ENCODE measurements at regions not wholly inside any gene's neighbourhood (a gene's known extent, or its start where the extent isn't known, plus 50 kb on each side); places are given as distances from the start of the nearest gene placed in this dataset.
A peak's percentile ranks its signal among the peaks of the same experiment; 100 is the strongest.
"Not testable (repeated sequence)": the region's sequence is repeated elsewhere in the genome, so short reads cannot be mapped to it uniquely, and the experiment has no call there.

- no peak for DNase-seq (ENCODE audit: low read depth)
Measured at GRCh38 chr14:85315290-85315689, 214.7 kb upstream of the FLRT2 start.

GRCh38 chr14:85315733-85316290 is 214.1 kb upstream of the FLRT2 start:
- no peak for DNase-seq (ENCODE audit: low read depth)

DNA sequence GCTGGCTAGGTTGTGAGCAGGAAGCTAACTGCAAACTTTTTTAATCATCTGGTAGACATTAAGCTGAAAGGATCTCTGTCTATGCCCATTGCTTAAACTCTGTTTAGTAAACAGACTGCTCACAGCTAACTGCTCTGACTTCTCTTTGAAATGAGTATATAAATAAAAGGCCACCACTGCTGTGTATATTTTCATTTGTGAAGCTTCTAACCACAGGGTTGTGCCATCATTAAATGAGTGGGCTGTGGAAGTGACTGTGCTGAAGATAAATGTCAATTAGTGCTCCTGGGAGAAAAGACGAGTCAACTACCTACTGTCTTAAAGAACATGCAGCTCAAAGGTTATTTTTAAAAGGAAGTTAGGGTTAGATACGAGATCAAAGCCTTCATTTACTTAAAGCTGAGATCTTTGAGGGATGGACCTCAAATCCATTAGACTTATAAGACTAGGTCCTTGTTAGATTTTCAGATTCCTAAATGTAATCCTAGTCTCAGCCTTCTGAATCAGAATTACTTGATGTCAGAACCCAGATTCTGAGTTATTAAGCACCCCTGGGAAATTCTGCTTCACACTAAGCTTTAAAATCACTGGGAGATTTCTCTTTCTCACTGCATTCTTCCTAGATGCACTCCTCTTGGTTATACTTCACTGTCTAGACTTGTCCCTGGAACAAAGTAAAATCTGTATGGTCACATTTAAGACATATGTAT is 213.1 kb upstream of the FLRT2 start:
- DNase-seq (ENCODE audit: low read depth), result no peak

DNA sequence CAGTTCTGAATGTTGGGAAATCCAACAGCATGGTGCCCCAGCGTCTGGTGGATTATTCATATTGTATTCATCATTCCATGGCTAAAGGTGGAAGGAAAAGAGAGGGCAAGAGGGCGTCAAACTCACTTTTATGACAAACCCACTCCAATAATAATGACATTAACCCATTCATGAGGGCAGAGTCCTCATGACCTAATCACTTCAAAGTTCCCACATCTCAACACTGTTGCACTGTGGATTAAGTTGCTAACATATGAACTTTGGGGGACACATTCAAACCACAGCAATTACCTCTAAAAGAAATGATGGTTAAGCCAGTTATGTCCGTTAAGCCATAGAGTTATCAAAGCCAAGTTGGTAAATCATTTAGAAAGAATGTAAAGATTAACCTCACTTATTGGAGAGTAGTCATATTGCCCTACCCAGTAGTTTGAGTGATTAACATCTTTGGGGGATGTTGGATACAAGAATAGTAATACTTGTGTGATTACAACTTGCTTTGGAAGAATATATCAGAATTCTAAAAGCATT is 212.4 kb upstream of the FLRT2 start:
- no peak for DNase-seq (ENCODE audit: low read depth)

GRCh38 chr14:85319101-85319500 is 210.8 kb upstream of the FLRT2 start:
- no peak for DNase-seq (ENCODE audit: low read depth)

DNA sequence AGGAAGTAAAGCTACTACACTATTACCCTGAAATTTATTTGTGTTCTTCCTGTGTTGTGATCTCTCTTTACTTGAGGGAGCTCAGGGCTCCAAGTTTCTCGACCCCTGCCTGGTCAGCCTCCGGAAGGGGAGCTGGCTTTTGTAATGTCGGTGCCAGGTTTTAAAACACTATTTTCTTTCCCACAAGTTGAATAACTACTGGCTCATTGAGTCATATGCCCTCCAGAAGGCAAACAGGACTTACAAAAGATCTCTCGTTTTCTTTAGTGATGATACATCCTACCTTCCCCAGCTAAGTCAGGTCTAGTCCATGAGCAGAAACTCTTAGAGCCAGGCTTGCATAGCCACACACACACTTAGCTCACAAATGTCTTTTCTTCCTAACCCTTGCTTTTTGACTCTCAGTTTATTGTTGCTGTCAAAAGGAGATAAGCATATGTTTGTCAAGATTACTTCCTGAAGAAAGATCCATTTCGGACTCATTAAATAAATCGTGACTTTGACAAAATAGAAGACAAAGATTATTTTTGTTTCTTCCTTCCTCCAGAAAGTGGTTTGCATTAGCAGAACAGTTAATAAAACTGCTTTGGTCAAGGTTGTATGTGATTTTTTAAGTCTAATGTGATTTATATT is 209.8 kb upstream of the FLRT2 start:
- DNase-seq (ENCODE audit: low read depth), result no peak

DNA sequence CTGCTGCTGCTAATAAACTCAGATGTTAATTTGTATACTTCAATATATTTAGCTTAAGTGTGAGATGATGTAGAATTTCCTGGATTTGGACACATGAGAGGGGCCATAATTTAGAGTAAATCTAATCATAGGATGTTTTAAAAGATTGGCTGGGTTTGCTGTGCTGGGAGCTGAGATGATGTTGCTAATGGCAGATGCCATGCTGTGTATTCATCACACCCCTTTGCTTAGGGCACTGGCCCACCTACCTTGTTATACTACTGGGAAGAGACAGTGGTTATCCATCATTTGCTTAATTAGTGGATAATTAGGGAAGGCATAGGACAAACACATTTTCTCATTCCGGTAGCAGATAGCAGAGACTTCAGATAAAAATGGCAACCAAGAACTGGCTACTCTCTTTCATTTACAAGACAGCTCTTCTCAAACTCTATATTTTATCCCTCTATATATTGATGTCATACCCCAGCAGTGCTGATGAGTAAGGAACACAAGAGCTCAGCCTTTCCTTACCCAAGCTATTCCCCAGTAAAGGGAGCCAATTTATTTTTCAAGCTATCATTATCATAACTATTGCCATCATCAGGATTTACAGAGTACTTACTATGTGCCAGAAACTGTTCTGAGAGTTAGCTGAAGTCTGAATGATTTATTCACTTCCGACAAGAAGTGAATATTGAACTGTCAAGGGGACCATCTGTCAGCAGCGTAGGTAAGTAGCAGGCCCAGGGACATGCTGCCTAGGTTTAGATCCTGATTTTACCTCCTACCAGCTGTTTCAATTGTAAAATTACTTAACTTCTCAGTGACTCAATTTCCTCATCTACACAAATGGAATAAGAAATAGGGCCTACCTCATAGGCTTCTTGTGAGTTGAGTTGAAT is 204.6 kb upstream of the FLRT2 start:
- DNase-seq (ENCODE audit: low read depth), result no peak

GRCh38 chr14:85332401-85332800 is 197.5 kb upstream of the FLRT2 start:
- no peak for DNase-seq (ENCODE audit: low read depth)

DNA sequence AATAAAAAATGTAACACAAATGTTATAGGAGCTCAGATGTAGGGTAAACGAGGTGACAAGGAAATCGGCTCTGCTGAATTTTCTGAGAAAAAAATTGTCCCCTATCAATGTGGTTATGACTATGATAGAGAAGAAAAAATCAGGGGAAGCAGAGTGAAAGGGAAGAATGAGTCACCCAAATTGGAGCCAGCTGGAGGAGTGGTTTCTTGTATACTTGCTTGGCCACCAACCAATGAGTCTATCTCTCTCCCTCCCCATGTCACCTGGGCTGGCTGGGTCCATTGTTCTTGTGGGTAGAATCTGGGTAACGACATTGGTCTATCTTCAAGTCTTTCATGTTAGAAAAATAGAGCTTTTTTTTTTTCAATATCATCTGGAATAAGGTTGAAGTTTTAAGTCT is 196.6 kb upstream of the FLRT2 start:
- DNase-seq (ENCODE audit: low read depth), result peak; percentile 38

GRCh38 chr14:85333841-85334240 is 196.1 kb upstream of the FLRT2 start:
- DNase-seq (ENCODE audit: low read depth), result no peak

DNA sequence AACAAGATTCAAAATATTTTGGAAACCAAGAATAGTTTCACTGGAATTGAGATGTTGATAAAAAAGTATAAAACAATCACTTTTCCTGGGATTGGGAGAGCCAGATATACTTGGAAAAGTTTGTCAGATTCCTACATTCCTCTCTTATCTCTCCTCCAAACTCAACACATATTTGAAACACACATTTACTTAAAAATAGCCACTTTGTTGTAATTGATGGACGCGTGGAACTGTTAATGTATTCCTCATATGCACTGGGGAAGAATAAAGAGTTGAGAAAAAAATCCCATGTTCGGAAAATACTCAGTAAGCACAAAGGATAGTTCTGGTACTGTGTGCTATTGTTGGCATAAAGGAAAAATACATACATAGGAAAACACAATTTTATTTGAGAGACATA is 195.6 kb upstream of the FLRT2 start:
- DNase-seq (ENCODE audit: low read depth), result no peak

DNA sequence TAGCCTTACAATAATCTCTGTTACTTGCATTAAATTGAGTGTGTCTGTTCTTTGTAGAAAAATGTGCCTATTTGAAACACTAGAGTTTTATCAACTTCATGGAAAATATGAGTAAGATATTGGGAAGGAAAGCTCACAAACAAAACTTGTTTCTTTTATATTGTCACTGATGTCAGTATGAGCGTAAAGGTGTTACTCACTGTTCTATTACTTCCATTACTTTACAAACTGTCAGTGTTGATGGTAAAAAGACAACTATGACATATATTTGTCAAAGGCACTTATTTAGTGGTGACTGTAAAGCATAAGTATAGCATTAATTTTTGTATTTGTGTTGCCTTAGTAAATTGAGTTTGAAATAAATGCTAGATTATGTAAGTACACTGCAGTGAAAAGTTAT is 193.7 kb upstream of the FLRT2 start:
- DNase-seq (ENCODE audit: low read depth), result no peak

- no peak for DNase-seq (ENCODE audit: low read depth)
Measured at GRCh38 chr14:85336817-85337216, 193.1 kb upstream of the FLRT2 start.

DNA sequence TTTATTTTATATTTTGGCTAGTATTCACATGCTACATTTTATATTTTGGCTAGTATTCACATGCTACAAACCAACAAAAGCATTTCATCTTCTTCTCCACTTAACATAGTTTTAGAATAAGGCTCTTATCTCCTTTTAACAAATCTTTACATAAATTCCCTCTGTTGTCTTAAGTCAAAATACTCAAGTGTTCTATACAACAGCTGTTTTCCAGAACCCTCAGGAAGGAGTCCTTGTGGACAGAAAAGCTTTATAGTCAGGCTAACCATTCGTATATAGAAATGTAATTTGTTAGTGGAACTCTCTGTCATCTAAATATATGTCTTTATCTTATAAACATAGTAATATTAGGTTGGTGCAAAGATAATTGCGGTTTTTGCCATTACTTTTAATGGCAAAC is 191.0 kb upstream of the FLRT2 start:
- DNase-seq (ENCODE audit: low read depth), result no peak

- DNase-seq (ENCODE audit: low read depth), result no peak
Measured at GRCh38 chr14:85342858-85343607, 186.9 kb upstream of the FLRT2 start.

- no peak for DNase-seq (ENCODE audit: low read depth)
Measured at GRCh38 chr14:85344171-85344570, 185.8 kb upstream of the FLRT2 start.

DNA sequence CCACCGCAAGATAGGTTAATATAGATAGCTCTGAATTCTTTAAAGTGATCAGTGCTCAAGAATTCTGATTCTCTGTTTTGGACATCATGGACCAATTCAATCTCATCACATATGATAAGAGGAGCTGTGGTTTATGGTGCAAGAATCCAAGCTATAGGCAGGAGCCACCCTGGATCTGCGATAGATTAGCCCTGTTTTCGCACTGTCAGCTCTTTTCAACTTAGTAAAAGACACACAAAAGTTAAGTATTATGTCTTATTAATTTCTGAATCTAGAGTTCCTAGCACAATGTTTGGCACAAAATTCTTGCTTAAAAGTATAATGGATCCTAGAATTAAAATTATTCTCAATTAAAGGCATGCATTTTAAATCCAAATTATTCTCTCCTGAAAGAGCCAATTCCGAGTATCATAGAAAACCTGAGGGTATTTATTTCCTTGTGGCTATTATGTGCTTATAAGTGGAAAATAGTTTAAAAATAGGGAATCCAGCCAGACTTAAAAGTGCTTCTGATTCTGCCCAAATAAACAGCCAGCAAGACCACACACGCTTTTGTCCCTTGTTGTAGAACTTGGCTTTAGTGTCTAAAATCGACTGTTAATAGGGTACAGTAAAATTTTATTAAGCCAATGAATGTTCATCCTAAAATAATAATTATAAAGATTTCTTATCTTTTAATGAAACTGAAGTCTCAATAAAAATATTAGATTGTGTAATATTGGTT is 184.9 kb upstream of the FLRT2 start:
- DNase-seq (ENCODE audit: low read depth), result no peak

- DNase-seq (ENCODE audit: low read depth), result no peak
Measured at GRCh38 chr14:85350667-85351066, 179.3 kb upstream of the FLRT2 start.

- DNase-seq (ENCODE audit: low read depth), result not testable (repeated sequence)
Measured at GRCh38 chr14:85352588-85352987, 177.4 kb upstream of the FLRT2 start.

GRCh38 chr14:85357120-85357519 is 172.8 kb upstream of the FLRT2 start:
- no peak for DNase-seq (ENCODE audit: low read depth)

All from myocyte (in vitro differentiated cells).